OCI-LY3 (cell line): ENCODE measurements at regions not wholly inside any gene's neighbourhood (a gene's known extent, or its start where the extent isn't known, plus 50 kb on each side); places are given as distances from the start of the nearest gene placed in this dataset.

Experiments
- H2AFZ ChIP-seq: fragments of 200-600, 300-600 bp; shearing (Covaris generic); 2 replicates; pipeline ENCODE4 v1.6.0; 2014; ENCODE audit warnings: antibody characterized with exemption, low read depth, low read length
- H3K27ac ChIP-seq: fragments of 200-600, 300-600 bp; sonication (generic); 2 replicates; pipeline ENCODE4 v1.5.1; 2014; ENCODE audit warnings: mild to moderate bottlenecking, low read length, moderate library complexity, mixed read lengths
- H3K27me3 ChIP-seq: fragments of 200-600, 300-600 bp; sonication (generic); 2 replicates; pipeline ENCODE4 v1.6.1; 2014; ENCODE audit warnings: low read depth, low read length, mixed read lengths
- H3K36me3 ChIP-seq: fragments of 200-600, 300-600 bp; sonication (generic); replicated peaks from 2 replicates; pipeline ENCODE3; 2014; ENCODE audit warnings: low read depth, low read length, mixed read lengths
- H3K4me1 ChIP-seq: fragments of 300-600, 200-600 bp; sonication (generic); 2 replicates; pipeline ENCODE4 v1.6.1; 2014; ENCODE audit warnings: low read length, mixed read lengths
- H3K4me2 ChIP-seq: fragments of 200-600, 300-600 bp; sonication (generic); 2 replicates; pipeline ENCODE4 v1.6.1; 2014; ENCODE audit warnings: low read length, mixed read lengths
- H3K4me3 ChIP-seq: fragments of 300-600, 200-600 bp; sonication (generic); 2 replicates; pipeline ENCODE4 v1.5.1; 2014; ENCODE audit warnings: antibody characterized with exemption, mild to moderate bottlenecking, low read length, moderate library complexity
- H3K79me2 ChIP-seq: fragments of 300-600, 200-600 bp; shearing (Covaris generic); 2 replicates; pipeline ENCODE4 v1.6.1; 2014; ENCODE audit warnings: mild to moderate bottlenecking, low read length, mixed read lengths
- H3K9ac ChIP-seq: fragments of 300-600, 200-600 bp; shearing (Covaris generic); 2 replicates; pipeline ENCODE4 v1.6.0; 2014; ENCODE audit warnings: mild to moderate bottlenecking, low read length, moderate library complexity
- H3K9me3 ChIP-seq: fragments of 200-600, 300-600 bp; shearing (Covaris generic); 2 replicates; pipeline ENCODE4 v1.6.1; 2014; ENCODE audit warnings: low read length, mixed read lengths; ENCODE audit not compliant: insufficient read depth
- H4K20me1 ChIP-seq: fragments of 200-600, 300-600 bp; sonication (generic); 2 replicates; pipeline ENCODE4 v1.6.1; 2016; ENCODE audit warnings: low read length, mixed read lengths; ENCODE audit not compliant: insufficient read depth
- CTCF ChIP-seq: fragments of 200-600, 300-600 bp; sonication (generic); IDR thresholded peaks from 2 replicates; pipeline ENCODE4 v1.5.1; 2014; ENCODE audit warnings: antibody characterized with exemption, low read length, low read depth
- EZH2phosphoT487 ChIP-seq: fragments of 200-600 bp; shearing (Covaris generic); IDR thresholded peaks from 2 replicates; pipeline ENCODE4 v1.6.1; 2018; ENCODE audit warnings: antibody characterized with exemption, mixed run types, low read depth

- Histone ChIP-seq H3K4me1 (peaks cover 19% of the 10 kb centered on the region), H3K4me3 (no peak overlapping the region), H3K9ac (no peak overlapping the region), H3K4me2 (peak overlapping the region; percentile 26), H2AFZ (no peak overlapping the region), H3K36me3 (no peaks in the 10 kb centered on the region), H3K79me2 (no peaks in the 10 kb centered on the region), H4K20me1 (peaks cover 28% of the 10 kb centered on the region), H3K9me3 (no peaks in the 10 kb centered on the region; the same call in 1 of the 2 replicates), H3K27ac (no peak overlapping the region), H3K27me3 (peaks cover 78% of the 10 kb centered on the region)
- TF ChIP-seq EZH2phosphoT487 (no peak), CTCF (no peak)
These were observed 80.0 kb upstream of the MSX1 start for GRCh38 chr4:4779486-4779885.

- Histone ChIP-seq H2AFZ (no peak overlapping the region), H3K27ac (no peak overlapping the region), H3K4me1 (peaks cover 19% of the 10 kb centered on the region), H3K9me3 (no peaks in the 10 kb centered on the region; the same call in 1 of the 2 replicates), H3K9ac (no peak overlapping the region), H4K20me1 (peaks cover 28% of the 10 kb centered on the region), H3K4me3 (no peak overlapping the region), H3K36me3 (no peaks in the 10 kb centered on the region), H3K4me2 (peak overlapping the region; percentile 26), H3K27me3 (peaks cover 76% of the 10 kb centered on the region), H3K79me2 (no peaks in the 10 kb centered on the region)
- TF ChIP-seq EZH2phosphoT487 (no peak), CTCF (no peak)
These were observed 80.4 kb upstream of the MSX1 start for GRCh38 chr4:4779054-4779453.

GRCh38 chr4:4778554-4778953, 80.9 kb upstream of the MSX1 start:
- H2AFZ ChIP-seq = no peak overlapping the region
- H3K4me1 ChIP-seq = peaks cover 19% of the 10 kb centered on the region
- no peak overlapping the region for H3K27ac ChIP-seq
- H4K20me1 ChIP-seq = peaks cover 28% of the 10 kb centered on the region
- H3K4me3 ChIP-seq = no peak overlapping the region
- H3K27me3 ChIP-seq = peaks cover 74% of the 10 kb centered on the region
- no peaks in the 10 kb centered on the region for H3K79me2 ChIP-seq
- no peak overlapping the region for H3K4me2 ChIP-seq
- no peaks in the 10 kb centered on the region; the same call in 1 of the 2 replicates for H3K9me3 ChIP-seq
- H3K9ac ChIP-seq = no peak overlapping the region
- no peak for TF ChIP-seq CTCF
- no peak for TF ChIP-seq EZH2phosphoT487
- no peaks in the 10 kb centered on the region for H3K36me3 ChIP-seq

GRCh38 chr4:4776934-4777333, 82.5 kb upstream of the MSX1 start:
- Histone ChIP-seq H3K9me3 (no peaks in the 10 kb centered on the region; the same call in 1 of the 2 replicates), H2AFZ (no peak overlapping the region), H4K20me1 (peaks cover 24% of the 10 kb centered on the region), H3K9ac (no peak overlapping the region), H3K27me3 (peaks cover 64% of the 10 kb centered on the region), H3K4me3 (no peak overlapping the region), H3K79me2 (no peaks in the 10 kb centered on the region), H3K27ac (no peak overlapping the region), H3K4me2 (no peak overlapping the region), H3K36me3 (no peaks in the 10 kb centered on the region), H3K4me1 (peaks cover 10% of the 10 kb centered on the region)
- no peak for TF ChIP-seq CTCF
- TF ChIP-seq EZH2phosphoT487 = no peak
